ENCODE measurements at regions not wholly inside any gene's neighbourhood (a gene's known extent, or its start where the extent isn't known, plus 50 kb on each side); places are given as distances from the start of the nearest gene placed in this dataset.

DNA sequence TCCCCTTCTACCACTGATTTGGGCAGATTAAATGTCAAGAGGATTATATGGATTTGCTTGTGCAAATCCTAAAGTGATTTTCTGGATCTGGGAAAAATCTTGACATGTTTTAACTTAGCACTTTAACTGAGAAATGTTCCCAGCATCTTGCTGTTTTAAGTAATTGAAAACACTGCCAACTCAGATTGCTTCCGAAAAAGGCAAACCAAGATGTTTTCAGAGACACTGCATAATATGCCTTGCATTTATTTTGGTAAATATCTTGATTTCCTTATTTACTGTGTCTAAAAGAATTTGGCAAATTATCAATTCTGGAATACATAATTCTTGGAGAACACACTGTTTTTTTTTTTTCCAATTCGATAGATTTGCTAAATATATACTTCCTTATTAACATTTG, 385.0 kb upstream of the FAM98A start:
- TF ChIP-seq, protein P1, sequence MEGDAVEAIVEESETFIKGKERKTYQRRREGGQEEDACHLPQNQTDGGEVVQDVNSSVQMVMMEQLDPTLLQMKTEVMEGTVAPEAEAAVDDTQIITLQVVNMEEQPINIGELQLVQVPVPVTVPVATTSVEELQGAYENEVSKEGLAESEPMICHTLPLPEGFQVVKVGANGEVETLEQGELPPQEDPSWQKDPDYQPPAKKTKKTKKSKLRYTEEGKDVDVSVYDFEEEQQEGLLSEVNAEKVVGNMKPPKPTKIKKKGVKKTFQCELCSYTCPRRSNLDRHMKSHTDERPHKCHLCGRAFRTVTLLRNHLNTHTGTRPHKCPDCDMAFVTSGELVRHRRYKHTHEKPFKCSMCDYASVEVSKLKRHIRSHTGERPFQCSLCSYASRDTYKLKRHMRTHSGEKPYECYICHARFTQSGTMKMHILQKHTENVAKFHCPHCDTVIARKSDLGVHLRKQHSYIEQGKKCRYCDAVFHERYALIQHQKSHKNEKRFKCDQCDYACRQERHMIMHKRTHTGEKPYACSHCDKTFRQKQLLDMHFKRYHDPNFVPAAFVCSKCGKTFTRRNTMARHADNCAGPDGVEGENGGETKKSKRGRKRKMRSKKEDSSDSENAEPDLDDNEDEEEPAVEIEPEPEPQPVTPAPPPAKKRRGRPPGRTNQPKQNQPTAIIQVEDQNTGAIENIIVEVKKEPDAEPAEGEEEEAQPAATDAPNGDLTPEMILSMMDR (IDR thresholded peaks at IDR 0.05): no peak
- no peak for TF ChIP-seq POLR2A (IDR thresholded peaks at IDR 0.05)
